HepG2 (cell line): ENCODE measurements at regions not wholly inside any gene's neighbourhood (a gene's known extent, or its start where the extent isn't known, plus 50 kb on each side); places are given as distances from the start of the nearest gene placed in this dataset.

Experiments used
- CREB3 ChIP-seq: sonication (generic); formaldehyde crosslinking; IDR thresholded peaks from 2 replicates; pipeline ENCODE4 v1.5.0; 2020; ENCODE audit warnings: missing genetic modification reagents
- EP300 ChIP-seq, 3 experiments: sonication (generic) in 1 of 3; formaldehyde crosslinking in 1 of 3; IDR thresholded peaks; 2 replicates each; pipeline versions ENCODE4 v1.5.1 to v1.6.1; 2011 to 2020; ENCODE audit warnings: low read depth in 2 of 3, low read length in 2 of 3, borderline replicate concordance in 1 of 3, improper control_type of control experiment in 1 of 3, mild to moderate bottlenecking in 1 of 3, missing genetic modification reagents in 1 of 3, moderate library complexity in 1 of 3
- HMGXB4 ChIP-seq, 2 experiments: sonication (generic) in 1 of 2; formaldehyde crosslinking in 1 of 2; IDR thresholded peaks; 2 replicates each; pipeline versions ENCODE4 v1.4.0 to v1.6.1; 2018 to 2020; ENCODE audit warnings: missing genetic modification reagents in 2 of 2, borderline replicate concordance in 1 of 2, low read depth in 1 of 2, mild to moderate bottlenecking in 1 of 2, missing biosample characterization in 1 of 2
- HNRNPH1 ChIP-seq: fragments of 200-400 bp; formaldehyde crosslinking; optimal IDR thresholded peaks from 2 replicates; pipeline ENCODE3; 2017; ENCODE audit warnings: mild to moderate bottlenecking, low read depth, low read length
- POLR2AphosphoS5 ChIP-seq: IDR thresholded peaks from 2 replicates; pipeline ENCODE4 v1.6.1; 2012; ENCODE audit warnings: low read depth, low read length
- ZBTB7A ChIP-seq: sonication (generic); formaldehyde crosslinking; IDR thresholded peaks from 2 replicates; pipeline ENCODE4 v1.8.0; 2022; ENCODE audit warnings: mild to moderate bottlenecking, missing genetic modification reagents
- ZNF343 ChIP-seq: sonication (generic); formaldehyde crosslinking; IDR thresholded peaks from 2 replicates; pipeline ENCODE4 v1.4.0; 2020; ENCODE audit warnings: mild to moderate bottlenecking, missing genetic modification reagents
- ZNF589 ChIP-seq: sonication (generic); formaldehyde crosslinking; conservative IDR thresholded peaks from 2 replicates; pipeline ENCODE4 v1.8.0; 2022; ENCODE audit warnings: mild to moderate bottlenecking, moderate library complexity, missing genetic modification reagents

GRCh38 chr2:2762166-2762908, 431.3 kb upstream of the MYT1L start:
- TF ChIP-seq HMGXB4 (CRISPR knock-in tag; IDR thresholded peaks at IDR 0.05; ENCODE audit: borderline replicate concordance in 1 of 2, low read depth in 1 of 2) (no peak), HNRNPH1 (no peak), EP300 (IDR thresholded peaks at IDR 0.05; ENCODE audit: low read depth in 2 of 2, low read length in 2 of 2) (no peak), EP300 (CRISPR knock-in tag; IDR thresholded peaks at IDR 0.05; ENCODE audit: borderline replicate concordance) (no peak), ZNF343 (CRISPR knock-in tag) (no peak), CREB3 (no peak), POLR2AphosphoS5 (no peak), ZNF589 (CRISPR knock-in tag) (no peak), ZBTB7A (CRISPR knock-in tag) (no peak)
